GM12878 (cell line): ENCODE measurements at regions not wholly inside any gene's neighbourhood (a gene's known extent, or its start where the extent isn't known, plus 50 kb on each side); places are given as distances from the start of the nearest gene placed in this dataset.
A peak's percentile ranks its signal among the peaks of the same experiment; 100 is the strongest.

Experiments
- BACH1 ChIP-seq: fragments of 450-650 bp; IDR thresholded peaks from 2 replicates; pipeline ENCODE4 v1.6.1; 2017; ENCODE audit warnings: mild to moderate bottlenecking, borderline replicate concordance
- BCL3 ChIP-seq: IDR thresholded peaks from 2 replicates; pipeline ENCODE4 v1.6.1; 2011; ENCODE audit warnings: borderline replicate concordance, low read depth, mild to moderate bottlenecking, moderate library complexity, low read length; ENCODE audit not compliant: insufficient read depth, poor library complexity, severe bottlenecking
- CHD2 ChIP-seq: IDR thresholded peaks from 2 replicates; pipeline ENCODE4 v1.6.1; 2011; ENCODE audit warnings: low read depth, low read length, improper control_type of control experiment, borderline replicate concordance
- HCFC1 ChIP-seq: fragments of 150-350 bp; IDR thresholded peaks from 2 replicates; pipeline ENCODE4 v1.6.1; 2014; ENCODE audit warnings: low read length
- IKZF1 ChIP-seq: fragments of 450-650 bp; conservative IDR thresholded peaks from 2 replicates; pipeline ENCODE4 v1.6.1; 2017; ENCODE audit warnings: antibody characterized with exemption, mild to moderate bottlenecking
- MTA2 ChIP-seq: fragments of 450-650 bp; IDR thresholded peaks from 2 replicates; pipeline ENCODE4 v1.6.1; 2016; ENCODE audit warnings: low read depth, mild to moderate bottlenecking, moderate library complexity
- PAX8 ChIP-seq: fragments of 450-650 bp; IDR thresholded peaks from 2 replicates; pipeline ENCODE4 v1.6.1; 2017; ENCODE audit warnings: mild to moderate bottlenecking, moderate library complexity
- RBBP5 ChIP-seq: fragments of 200-600 bp; sonication (generic); conservative IDR thresholded peaks from 2 replicates; pipeline ENCODE4 v1.6.1; 2016
- RFX5 ChIP-seq: IDR thresholded peaks from 2 replicates; pipeline ENCODE4 v1.6.1; 2011; ENCODE audit warnings: low read depth, low read length, improper control_type of control experiment
- SUPT20H ChIP-seq: IDR thresholded peaks from 2 replicates; pipeline ENCODE4 v1.6.1; 2011; ENCODE audit warnings: low read depth, mild to moderate bottlenecking, low read length, moderate library complexity, borderline replicate concordance; ENCODE audit not compliant: control insufficient read depth
- ZNF384 ChIP-seq: IDR thresholded peaks from 2 replicates; pipeline ENCODE4 v1.6.1; 2012; ENCODE audit warnings: low read depth, mild to moderate bottlenecking, low read length, improper control_type of control experiment, borderline replicate concordance
- ZNF592 ChIP-seq: fragments of 450-650 bp; IDR thresholded peaks from 2 replicates; pipeline ENCODE4 v1.6.1; 2017; ENCODE audit warnings: mild to moderate bottlenecking, moderate library complexity
- ZNF622 ChIP-seq: fragments of 450-650 bp; IDR thresholded peaks from 2 replicates; pipeline ENCODE4 v1.6.1; 2017; ENCODE audit warnings: mild to moderate bottlenecking, inconsistent platforms
- TF ChIP-seq, protein P1 (sequence below): fragments of 450-650 bp; IDR thresholded peaks from 2 replicates; pipeline ENCODE4 v1.6.1; 2018; ENCODE audit warnings: borderline replicate concordance, mild to moderate bottlenecking; ENCODE audit not compliant: partially characterized antibody
- TF ChIP-seq, protein P2 (sequence below): fragments of 450-650 bp; IDR thresholded peaks from 2 replicates; pipeline ENCODE4 v1.6.1; 2017; ENCODE audit warnings: antibody characterized with exemption, mild to moderate bottlenecking, moderate library complexity

- TF ChIP-seq BCL3 (no peak), MTA2 (no peak), BACH1 (no peak), RFX5 (no peak), ZNF622 (no peak), RBBP5 (no peak), ZNF592 (peak; percentile 84), SUPT20H (no peak), PAX8 (no peak), ZNF384 (peak; percentile 100), HCFC1 (peak; percentile 52), IKZF1 (peak; percentile 50), CHD2 (peak; percentile 30; the same call in 1 of the 2 replicates)
- TF ChIP-seq, protein P1, sequence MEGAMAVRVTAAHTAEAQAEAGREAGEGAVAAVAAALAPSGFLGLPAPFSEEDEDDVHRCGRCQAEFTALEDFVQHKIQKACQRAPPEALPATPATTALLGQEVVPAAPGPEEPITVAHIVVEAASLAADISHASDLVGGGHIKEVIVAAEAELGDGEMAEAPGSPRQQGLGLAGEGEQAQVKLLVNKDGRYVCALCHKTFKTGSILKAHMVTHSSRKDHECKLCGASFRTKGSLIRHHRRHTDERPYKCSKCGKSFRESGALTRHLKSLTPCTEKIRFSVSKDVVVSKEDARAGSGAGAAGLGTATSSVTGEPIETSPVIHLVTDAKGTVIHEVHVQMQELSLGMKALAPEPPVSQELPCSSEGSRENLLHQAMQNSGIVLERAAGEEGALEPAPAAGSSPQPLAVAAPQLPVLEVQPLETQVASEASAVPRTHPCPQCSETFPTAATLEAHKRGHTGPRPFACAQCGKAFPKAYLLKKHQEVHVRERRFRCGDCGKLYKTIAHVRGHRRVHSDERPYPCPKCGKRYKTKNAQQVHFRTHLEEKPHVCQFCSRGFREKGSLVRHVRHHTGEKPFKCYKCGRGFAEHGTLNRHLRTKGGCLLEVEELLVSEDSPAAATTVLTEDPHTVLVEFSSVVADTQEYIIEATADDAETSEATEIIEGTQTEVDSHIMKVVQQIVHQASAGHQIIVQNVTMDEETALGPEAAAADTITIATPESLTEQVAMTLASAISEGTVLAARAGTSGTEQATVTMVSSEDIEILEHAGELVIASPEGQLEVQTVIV = no peak
- TF ChIP-seq, protein P2, sequence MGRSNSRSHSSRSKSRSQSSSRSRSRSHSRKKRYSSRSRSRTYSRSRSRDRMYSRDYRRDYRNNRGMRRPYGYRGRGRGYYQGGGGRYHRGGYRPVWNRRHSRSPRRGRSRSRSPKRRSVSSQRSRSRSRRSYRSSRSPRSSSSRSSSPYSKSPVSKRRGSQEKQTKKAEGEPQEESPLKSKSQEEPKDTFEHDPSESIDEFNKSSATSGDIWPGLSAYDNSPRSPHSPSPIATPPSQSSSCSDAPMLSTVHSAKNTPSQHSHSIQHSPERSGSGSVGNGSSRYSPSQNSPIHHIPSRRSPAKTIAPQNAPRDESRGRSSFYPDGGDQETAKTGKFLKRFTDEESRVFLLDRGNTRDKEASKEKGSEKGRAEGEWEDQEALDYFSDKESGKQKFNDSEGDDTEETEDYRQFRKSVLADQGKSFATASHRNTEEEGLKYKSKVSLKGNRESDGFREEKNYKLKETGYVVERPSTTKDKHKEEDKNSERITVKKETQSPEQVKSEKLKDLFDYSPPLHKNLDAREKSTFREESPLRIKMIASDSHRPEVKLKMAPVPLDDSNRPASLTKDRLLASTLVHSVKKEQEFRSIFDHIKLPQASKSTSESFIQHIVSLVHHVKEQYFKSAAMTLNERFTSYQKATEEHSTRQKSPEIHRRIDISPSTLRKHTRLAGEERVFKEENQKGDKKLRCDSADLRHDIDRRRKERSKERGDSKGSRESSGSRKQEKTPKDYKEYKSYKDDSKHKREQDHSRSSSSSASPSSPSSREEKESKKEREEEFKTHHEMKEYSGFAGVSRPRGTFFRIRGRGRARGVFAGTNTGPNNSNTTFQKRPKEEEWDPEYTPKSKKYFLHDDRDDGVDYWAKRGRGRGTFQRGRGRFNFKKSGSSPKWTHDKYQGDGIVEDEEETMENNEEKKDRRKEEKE = no peak
- TF ChIP-seq, all 136 proteins: peak for 36
Measured at GRCh38 chrX:131763674-131764073, 219.8 kb downstream of the OR13H1 start (continued).
